IMR-90 (cell line): ENCODE measurements at regions not wholly inside any gene's neighbourhood (a gene's known extent, or its start where the extent isn't known, plus 50 kb on each side); places are given as distances from the start of the nearest gene placed in this dataset.

Source experiments
- ATAC-seq: fragments of 200-7000 bp; cut with Tn5 transposase; 2 replicates; pipeline ENCODE4 v1.9.1; 2020; ENCODE audit warnings: low read depth, mild to moderate bottlenecking, moderate library complexity
- BruUV-seq: library from RNA; stranded (reverse); fragments of 400-500 nt; replicated peaks from 2 replicates; lab custom pipeline; 2021; lab: Mats Ljungman, UMichigan
- CTCF ChIA-PET: fragments of 300-600 bp; formaldehyde crosslinking; extraction: SDS; loops from one replicate; lab custom pipeline; 2021; ENCODE audit warnings: antibody characterized with exemption; lab: Yijun Ruan, JAX
- POLR2A ChIA-PET: fragments of 300-600 bp; sonication (Branson Sonifier 250); formaldehyde crosslinking; loops from one replicate; lab custom pipeline; 2022; ENCODE audit warnings: antibody characterized with exemption; ENCODE audit not compliant: unreplicated experiment; lab: Charles Lee
- DNase-seq: peaks from one replicate; pipeline ENCODE4 v3.0.0; 2013
- H2AFZ ChIP-seq: replicated peaks from 2 replicates; pipeline ENCODE3; 2013; ENCODE audit warnings: low read length, mild to moderate bottlenecking; ENCODE audit not compliant: poor library complexity
- H2AK5ac ChIP-seq: 2 replicates; pipeline ENCODE4 v1.6.1; 2013; ENCODE audit warnings: low read depth, low read length, inconsistent platforms
- H2AK9ac ChIP-seq: replicated peaks from 2 replicates; pipeline ENCODE3; 2013; ENCODE audit warnings: mild to moderate bottlenecking, low read depth, low read length, moderate library complexity; ENCODE audit not compliant: poor library complexity
- H2BK120ac ChIP-seq: 2 replicates; pipeline ENCODE4 v1.6.1; 2013; ENCODE audit warnings: low read depth, low read length, inconsistent platforms
- H2BK15ac ChIP-seq: 3 replicates; pipeline ENCODE4 v1.6.1; 2013; ENCODE audit warnings: low read depth, low read length, inconsistent platforms
- H2BK20ac ChIP-seq: 2 replicates; pipeline ENCODE4 v1.6.1; 2013; ENCODE audit warnings: low read depth, mild to moderate bottlenecking, inconsistent platforms, low read length, moderate library complexity
- H2BK5ac ChIP-seq: 2 replicates; pipeline ENCODE4 v1.6.1; 2013; ENCODE audit warnings: mild to moderate bottlenecking, low read depth, low read length, inconsistent platforms; ENCODE audit not compliant: poor library complexity, severe bottlenecking
- H3K14ac ChIP-seq: replicated peaks from 2 replicates; pipeline ENCODE4 v1.6.1; 2013; ENCODE audit warnings: low read depth, low read length, inconsistent platforms
- H3K18ac ChIP-seq: 2 replicates; pipeline ENCODE4 v1.6.1; 2013; ENCODE audit warnings: low read depth, low read length, control low read depth
- H3K23ac ChIP-seq: 2 replicates; pipeline ENCODE4 v1.6.1; 2013; ENCODE audit warnings: low read depth, low read length, inconsistent platforms
- H3K27ac ChIP-seq: 2 replicates; pipeline ENCODE4 v1.5.1; 2013; ENCODE audit warnings: mild to moderate bottlenecking, control low read depth, low read length; ENCODE audit not compliant: insufficient read depth
- H3K27me3 ChIP-seq: 2 replicates; pipeline ENCODE4 v1.6.1; 2013; ENCODE audit warnings: low read length; ENCODE audit not compliant: control insufficient read depth, insufficient read depth
- H3K36me3 ChIP-seq: 2 replicates; pipeline ENCODE4 v1.6.1; 2013; ENCODE audit warnings: low read length, mixed read lengths; ENCODE audit not compliant: control insufficient read depth, insufficient read depth
- H3K4ac ChIP-seq: 2 replicates; pipeline ENCODE4 v1.6.1; 2013; ENCODE audit warnings: low read depth, low read length, inconsistent platforms
- H3K4me1 ChIP-seq: 2 replicates; pipeline ENCODE4 v1.6.1; 2013; ENCODE audit warnings: low read length, mixed read lengths; ENCODE audit not compliant: control insufficient read depth, insufficient read depth
- H3K4me2 ChIP-seq: 2 replicates; pipeline ENCODE4 v1.6.1; 2013; ENCODE audit warnings: low read depth, mild to moderate bottlenecking, control low read depth, low read length, moderate library complexity
- H3K4me3 ChIP-seq: 2 replicates; pipeline ENCODE4 v1.5.1; 2013; ENCODE audit warnings: low read depth, mild to moderate bottlenecking, control low read depth, low read length, moderate library complexity; ENCODE audit not compliant: insufficient read depth
- H3K56ac ChIP-seq: 2 replicates; pipeline ENCODE4 v1.6.1; 2013; ENCODE audit warnings: low read length, inconsistent platforms; ENCODE audit not compliant: insufficient read depth; ENCODE audit errors: extremely low read depth
- H3K79me1 ChIP-seq, 2 experiments: 2 replicates each; pipeline ENCODE4 v1.6.1; 2013; ENCODE audit warnings: low read length in 2 of 2, inconsistent platforms in 1 of 2, low read depth in 1 of 2
- H3K9ac ChIP-seq: 2 replicates; pipeline ENCODE4 v1.6.1; 2013; ENCODE audit warnings: low read depth, low read length, control low read depth
- H3K9me1 ChIP-seq: 2 replicates; pipeline ENCODE4 v1.6.1; 2013; ENCODE audit warnings: low read length, inconsistent platforms; ENCODE audit not compliant: insufficient read depth
- H3K9me3 ChIP-seq: 2 replicates; pipeline ENCODE4 v1.6.1; 2013; ENCODE audit warnings: low read length; ENCODE audit not compliant: control insufficient read depth, insufficient read depth
- H4K20me1 ChIP-seq: 2 replicates; pipeline ENCODE4 v1.6.1; 2013; ENCODE audit warnings: low read length, inconsistent platforms; ENCODE audit not compliant: insufficient read depth
- H4K5ac ChIP-seq: 2 replicates; pipeline ENCODE4 v1.6.1; 2013; ENCODE audit warnings: mild to moderate bottlenecking, low read depth, low read length, control low read depth
- H4K8ac ChIP-seq, 2 experiments: 2 replicates each; pipeline ENCODE4 v1.6.1; 2013; ENCODE audit warnings: low read depth in 2 of 2, low read length in 2 of 2, control low read depth in 1 of 2, inconsistent platforms in 1 of 2
- H4K91ac ChIP-seq: 2 replicates; pipeline ENCODE4 v1.6.1; 2013; ENCODE audit warnings: low read depth, low read length, inconsistent platforms; ENCODE audit not compliant: insufficient read depth
- CEBPB ChIP-seq: IDR thresholded peaks from 2 replicates; pipeline ENCODE4 v1.6.1; 2012; ENCODE audit warnings: low read depth, low read length, improper control_type of control experiment
- WGBS, 2 experiments: methylation state at CpG; one replicate each; pipeline versions ENCODE4 v1.1.5 to v1.1.7; 2013; ENCODE audit warnings: missing lambda C conversion rate in 2 of 2; ENCODE audit not compliant: insufficient read length in 1 of 2; ENCODE audit errors: extremely low coverage in 2 of 2; 5-methylcytosine and 5-hydroxymethylcytosine counted together
- dilution Hi-C: fragments of 300-500 bp; cut with HindIII; formaldehyde crosslinking; loops from one replicate; pipeline ENCODE4 v1.14.3; 2018; ENCODE audit warnings: low sequenced_read_pairs; ENCODE audit not compliant: unreplicated experiment
- in situ Hi-C: fragments of 300-500 bp; cut with MboI; formaldehyde crosslinking; loops from 3 replicates; pipeline ENCODE4 v1.14.3; 2019; ENCODE audit warnings: low sequenced_read_pairs, inconsistent platforms, mixed read lengths
- intact Hi-C: fragments of 100-400 bp; cut with micrococcal nuclease; formaldehyde crosslinking; loops from 2 replicates; pipeline ENCODE4 v1.10.0; 2022
- TF ChIP-seq, protein P1 (sequence below): conservative IDR thresholded peaks from 2 replicates; pipeline ENCODE4 v1.5.1; 2012; ENCODE audit warnings: mild to moderate bottlenecking, low read depth, low read length, improper control_type of control experiment

- in situ Hi-C loops, result no loop called here
- Histone ChIP-seq H3K56ac (no peak overlapping the region), H3K9me3 (no peaks in the 10 kb centered on the region; the same call in 1 of the 2 replicates), H3K9me1 (no peaks in the 10 kb centered on the region), H4K5ac (no peak overlapping the region), H3K4ac (no peak overlapping the region), H3K4me3 (no peak overlapping the region), H2BK5ac (no peak overlapping the region), H3K36me3 (no peaks in the 10 kb centered on the region), H3K4me1 (no peaks in the 10 kb centered on the region), H2AFZ (no peak overlapping the region), H2BK20ac (no peak overlapping the region), H2BK120ac (no peak overlapping the region), H3K79me1 (no peaks in the 10 kb centered on the region), H4K91ac (no peak overlapping the region), H3K9ac (no peak overlapping the region), H3K27ac (no peak overlapping the region), H3K23ac (no peak overlapping the region), H3K4me2 (no peak overlapping the region), H2AK9ac (no peak overlapping the region), H2AK5ac (no peak overlapping the region), H3K14ac (no peak overlapping the region), H4K20me1 (no peaks in the 10 kb centered on the region), H3K27me3 (no peaks in the 10 kb centered on the region), H2BK15ac (no peak overlapping the region), H4K8ac (no peak overlapping the region), H3K18ac (no peak overlapping the region)
- ATAC-seq (no peak), DNase-seq (no peak)
- BruUV-seq, result no TSS peak
- intact Hi-C loops, result no loop called here
- dilution Hi-C loops, result no loop called here
- POLR2A ChIA-PET, result no interaction called here
- TF ChIP-seq CEBPB, result no peak
- TF ChIP-seq, protein P1, sequence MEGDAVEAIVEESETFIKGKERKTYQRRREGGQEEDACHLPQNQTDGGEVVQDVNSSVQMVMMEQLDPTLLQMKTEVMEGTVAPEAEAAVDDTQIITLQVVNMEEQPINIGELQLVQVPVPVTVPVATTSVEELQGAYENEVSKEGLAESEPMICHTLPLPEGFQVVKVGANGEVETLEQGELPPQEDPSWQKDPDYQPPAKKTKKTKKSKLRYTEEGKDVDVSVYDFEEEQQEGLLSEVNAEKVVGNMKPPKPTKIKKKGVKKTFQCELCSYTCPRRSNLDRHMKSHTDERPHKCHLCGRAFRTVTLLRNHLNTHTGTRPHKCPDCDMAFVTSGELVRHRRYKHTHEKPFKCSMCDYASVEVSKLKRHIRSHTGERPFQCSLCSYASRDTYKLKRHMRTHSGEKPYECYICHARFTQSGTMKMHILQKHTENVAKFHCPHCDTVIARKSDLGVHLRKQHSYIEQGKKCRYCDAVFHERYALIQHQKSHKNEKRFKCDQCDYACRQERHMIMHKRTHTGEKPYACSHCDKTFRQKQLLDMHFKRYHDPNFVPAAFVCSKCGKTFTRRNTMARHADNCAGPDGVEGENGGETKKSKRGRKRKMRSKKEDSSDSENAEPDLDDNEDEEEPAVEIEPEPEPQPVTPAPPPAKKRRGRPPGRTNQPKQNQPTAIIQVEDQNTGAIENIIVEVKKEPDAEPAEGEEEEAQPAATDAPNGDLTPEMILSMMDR, result no peak
- WGBS, 2 experiments, result 43% methylated on average over 4 of the region's 5 CpGs; no CpG with 5 or more reads in 1 of the 2 experiments
- CTCF ChIA-PET, result no interaction called here
These were observed 480.4 kb downstream of the IGSF11 start for GRCh38 chr3:118554148-118554838.
